KMS-11 (cell line): ENCODE measurements at regions not wholly inside any gene's neighbourhood (a gene's known extent, or its start where the extent isn't known, plus 50 kb on each side); places are given as distances from the start of the nearest gene placed in this dataset.
A peak's percentile ranks its signal among the peaks of the same experiment; 100 is the strongest.

Experiments used
- H2AFZ ChIP-seq: fragments of 200-600 bp; sonication (generic); 2 replicates; pipeline ENCODE4 v1.6.1; 2016; ENCODE audit warnings: antibody characterized with exemption, mixed run types, low read depth
- H3K27ac ChIP-seq: fragments of 200-600 bp; sonication (generic); 2 replicates; pipeline ENCODE4 v1.6.1; 2016; ENCODE audit warnings: mild to moderate bottlenecking, mixed run types
- H3K27me3 ChIP-seq: fragments of 200-600 bp; sonication (generic); 2 replicates; pipeline ENCODE4 v1.6.1; 2017; ENCODE audit warnings: mild to moderate bottlenecking, low read depth, mixed run types, moderate library complexity; ENCODE audit not compliant: insufficient read depth
- H3K36me3 ChIP-seq: fragments of 200-600 bp; sonication (generic); 2 replicates; pipeline ENCODE4 v1.6.1; 2017; ENCODE audit warnings: mild to moderate bottlenecking, mixed run types; ENCODE audit not compliant: insufficient read depth
- H3K4me1 ChIP-seq: fragments of 200-600 bp; sonication (generic); 2 replicates; pipeline ENCODE4 v1.6.1; 2016; ENCODE audit warnings: mild to moderate bottlenecking, low read depth, mixed run types; ENCODE audit not compliant: poor library complexity, severe bottlenecking
- H3K4me2 ChIP-seq: fragments of 200-600 bp; sonication (generic); 2 replicates; pipeline ENCODE4 v1.7.0; 2016; ENCODE audit warnings: mild to moderate bottlenecking, mixed run types
- H3K4me3 ChIP-seq: fragments of 200-600 bp; sonication (generic); IDR thresholded peaks from 2 replicates; pipeline ENCODE4 v1.6.1; 2017; ENCODE audit warnings: low read depth, low read length, mixed read lengths; ENCODE audit not compliant: insufficient read depth
- H3K79me2 ChIP-seq: fragments of 200-600 bp; sonication (generic); 2 replicates; pipeline ENCODE4 v1.6.1; 2016; ENCODE audit warnings: low read depth, mixed run types; ENCODE audit not compliant: insufficient read depth
- H3K9ac ChIP-seq: fragments of 200-600 bp; sonication (generic); 2 replicates; pipeline ENCODE4 v1.6.1; 2016; ENCODE audit warnings: mild to moderate bottlenecking, mixed run types
- H4K20me1 ChIP-seq: fragments of 200-600 bp; sonication (generic); 2 replicates; pipeline ENCODE4 v1.6.1; 2016; ENCODE audit warnings: mild to moderate bottlenecking, mixed run types; ENCODE audit not compliant: insufficient read depth
- TF ChIP-seq, protein P1 (sequence below): fragments of 200-600 bp; sonication (generic); conservative IDR thresholded peaks from 2 replicates; pipeline ENCODE4 v1.6.1; 2017; ENCODE audit warnings: low read depth, mild to moderate bottlenecking, antibody characterized with exemption, low read length, moderate library complexity, mixed read lengths

DNA sequence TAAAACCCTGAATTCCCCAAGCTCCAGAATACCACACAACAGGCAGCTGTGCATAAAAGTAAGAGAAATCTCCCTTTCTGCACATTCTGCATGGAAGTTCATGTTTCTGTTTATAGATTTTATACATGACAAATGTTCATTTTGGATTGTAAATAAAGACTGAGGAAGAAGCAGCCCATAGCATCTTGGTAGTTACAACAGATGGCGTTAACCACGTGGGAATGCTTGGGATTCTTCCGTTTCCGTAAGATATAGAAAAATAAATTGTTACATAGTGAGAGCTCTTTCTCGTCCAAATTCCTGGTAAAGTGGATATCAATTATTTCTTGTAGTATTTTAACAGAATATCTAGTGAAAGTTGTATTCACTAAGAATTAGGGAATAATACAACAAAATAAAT lies 1016.5 kb downstream of the GRM8 start:
- Histone ChIP-seq H2AFZ (no peak overlapping the region), H3K79me2 (no peaks in the 10 kb centered on the region), H3K36me3 (no peaks in the 10 kb centered on the region), H3K4me1 (no peaks in the 10 kb centered on the region), H3K4me2 (no peak overlapping the region), H3K9ac (no peak overlapping the region), H4K20me1 (no peaks in the 10 kb centered on the region), H3K27me3 (no peaks in the 10 kb centered on the region), H3K4me3 (no peak overlapping the region), H3K27ac (no peak overlapping the region)
- TF ChIP-seq, protein P1, sequence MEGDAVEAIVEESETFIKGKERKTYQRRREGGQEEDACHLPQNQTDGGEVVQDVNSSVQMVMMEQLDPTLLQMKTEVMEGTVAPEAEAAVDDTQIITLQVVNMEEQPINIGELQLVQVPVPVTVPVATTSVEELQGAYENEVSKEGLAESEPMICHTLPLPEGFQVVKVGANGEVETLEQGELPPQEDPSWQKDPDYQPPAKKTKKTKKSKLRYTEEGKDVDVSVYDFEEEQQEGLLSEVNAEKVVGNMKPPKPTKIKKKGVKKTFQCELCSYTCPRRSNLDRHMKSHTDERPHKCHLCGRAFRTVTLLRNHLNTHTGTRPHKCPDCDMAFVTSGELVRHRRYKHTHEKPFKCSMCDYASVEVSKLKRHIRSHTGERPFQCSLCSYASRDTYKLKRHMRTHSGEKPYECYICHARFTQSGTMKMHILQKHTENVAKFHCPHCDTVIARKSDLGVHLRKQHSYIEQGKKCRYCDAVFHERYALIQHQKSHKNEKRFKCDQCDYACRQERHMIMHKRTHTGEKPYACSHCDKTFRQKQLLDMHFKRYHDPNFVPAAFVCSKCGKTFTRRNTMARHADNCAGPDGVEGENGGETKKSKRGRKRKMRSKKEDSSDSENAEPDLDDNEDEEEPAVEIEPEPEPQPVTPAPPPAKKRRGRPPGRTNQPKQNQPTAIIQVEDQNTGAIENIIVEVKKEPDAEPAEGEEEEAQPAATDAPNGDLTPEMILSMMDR: no peak

GRCh38 chr7:126228356-126229061 lies 1024.2 kb downstream of the GRM8 start:
- H3K27me3 ChIP-seq: no peaks in the 10 kb centered on the region
- H2AFZ ChIP-seq: peak overlapping the region; percentile 50; the same call in 1 of the 2 replicates
- peaks cover 10% of the 10 kb centered on the region for H3K4me1 ChIP-seq
- TF ChIP-seq, protein P1: no peak
- H4K20me1 ChIP-seq: no peaks in the 10 kb centered on the region
- H3K4me3 ChIP-seq: no peak overlapping the region
- H3K9ac ChIP-seq: no peak overlapping the region
- no peaks in the 10 kb centered on the region for H3K36me3 ChIP-seq
- H3K27ac ChIP-seq: peak overlapping the region; percentile 18; the same call in 1 of the 2 replicates
- no peaks in the 10 kb centered on the region for H3K79me2 ChIP-seq
- H3K4me2 ChIP-seq: peak overlapping the region; percentile 27

- no peaks in the 10 kb centered on the region for H4K20me1 ChIP-seq
- no peaks in the 10 kb centered on the region for H3K27me3 ChIP-seq
- no peaks in the 10 kb centered on the region for H3K36me3 ChIP-seq
- H3K4me3 ChIP-seq: no peak overlapping the region
- no peaks in the 10 kb centered on the region for H3K79me2 ChIP-seq
- TF ChIP-seq, protein P1: no peak
- no peak overlapping the region for H3K4me2 ChIP-seq
- no peak overlapping the region for H2AFZ ChIP-seq
- H3K9ac ChIP-seq: no peak overlapping the region
- H3K4me1 ChIP-seq: peaks cover 10% of the 10 kb centered on the region
- H3K27ac ChIP-seq: no peak overlapping the region
These were observed 1025.1 kb downstream of the GRM8 start for GRCh38 chr7:126227643-126228042.

DNA sequence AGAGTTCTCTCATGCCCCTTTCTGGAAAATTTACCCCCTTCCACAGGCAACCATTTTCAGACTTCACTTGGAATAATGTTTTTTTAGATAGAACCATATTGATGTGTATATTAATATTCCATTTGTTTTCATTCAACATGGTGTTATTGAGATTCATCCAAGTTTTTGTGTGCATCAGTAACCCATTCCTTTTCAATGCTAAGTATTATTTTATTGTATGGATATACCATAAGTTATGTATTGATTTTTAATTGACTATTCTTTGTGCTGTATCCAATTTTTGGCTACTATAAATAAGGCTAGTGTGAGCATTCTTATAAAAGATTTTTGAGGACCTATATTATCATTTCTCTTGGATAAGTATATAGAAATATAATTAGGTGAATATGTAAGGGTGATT lies 1025.7 kb downstream of the GRM8 start:
- Histone ChIP-seq H3K4me1 (peaks cover 10% of the 10 kb centered on the region), H3K27ac (no peak overlapping the region), H3K4me3 (no peak overlapping the region), H2AFZ (no peak overlapping the region), H3K4me2 (no peak overlapping the region), H3K27me3 (no peaks in the 10 kb centered on the region), H3K36me3 (no peaks in the 10 kb centered on the region), H3K79me2 (no peaks in the 10 kb centered on the region), H3K9ac (no peak overlapping the region), H4K20me1 (no peaks in the 10 kb centered on the region)
- TF ChIP-seq, protein P1: no peak
